ENCODE measurements at regions not wholly inside any gene's neighbourhood (a gene's known extent, or its start where the extent isn't known, plus 50 kb on each side); places are given as distances from the start of the nearest gene placed in this dataset.

DNA sequence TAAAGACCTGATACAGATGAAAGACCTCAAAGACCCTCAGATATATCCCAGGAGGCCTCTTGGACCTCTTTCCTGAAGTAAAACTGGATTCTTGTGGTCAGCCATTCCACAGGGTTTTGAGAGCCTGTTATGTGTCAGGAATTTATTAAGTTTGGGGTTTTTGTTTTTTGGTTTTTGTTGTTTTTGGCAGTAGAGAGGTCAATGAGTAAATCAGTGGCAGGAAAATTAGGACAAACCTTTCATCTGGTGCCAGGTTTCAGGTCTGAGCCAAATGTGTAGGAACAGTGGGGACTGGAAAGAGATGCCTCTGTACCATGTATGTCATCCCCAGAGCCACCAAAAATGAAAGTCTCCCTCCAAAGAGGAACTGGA lies 520.4 kb upstream of the MDFIC2 start (continued):
- TF ChIP-seq, protein P1, sequence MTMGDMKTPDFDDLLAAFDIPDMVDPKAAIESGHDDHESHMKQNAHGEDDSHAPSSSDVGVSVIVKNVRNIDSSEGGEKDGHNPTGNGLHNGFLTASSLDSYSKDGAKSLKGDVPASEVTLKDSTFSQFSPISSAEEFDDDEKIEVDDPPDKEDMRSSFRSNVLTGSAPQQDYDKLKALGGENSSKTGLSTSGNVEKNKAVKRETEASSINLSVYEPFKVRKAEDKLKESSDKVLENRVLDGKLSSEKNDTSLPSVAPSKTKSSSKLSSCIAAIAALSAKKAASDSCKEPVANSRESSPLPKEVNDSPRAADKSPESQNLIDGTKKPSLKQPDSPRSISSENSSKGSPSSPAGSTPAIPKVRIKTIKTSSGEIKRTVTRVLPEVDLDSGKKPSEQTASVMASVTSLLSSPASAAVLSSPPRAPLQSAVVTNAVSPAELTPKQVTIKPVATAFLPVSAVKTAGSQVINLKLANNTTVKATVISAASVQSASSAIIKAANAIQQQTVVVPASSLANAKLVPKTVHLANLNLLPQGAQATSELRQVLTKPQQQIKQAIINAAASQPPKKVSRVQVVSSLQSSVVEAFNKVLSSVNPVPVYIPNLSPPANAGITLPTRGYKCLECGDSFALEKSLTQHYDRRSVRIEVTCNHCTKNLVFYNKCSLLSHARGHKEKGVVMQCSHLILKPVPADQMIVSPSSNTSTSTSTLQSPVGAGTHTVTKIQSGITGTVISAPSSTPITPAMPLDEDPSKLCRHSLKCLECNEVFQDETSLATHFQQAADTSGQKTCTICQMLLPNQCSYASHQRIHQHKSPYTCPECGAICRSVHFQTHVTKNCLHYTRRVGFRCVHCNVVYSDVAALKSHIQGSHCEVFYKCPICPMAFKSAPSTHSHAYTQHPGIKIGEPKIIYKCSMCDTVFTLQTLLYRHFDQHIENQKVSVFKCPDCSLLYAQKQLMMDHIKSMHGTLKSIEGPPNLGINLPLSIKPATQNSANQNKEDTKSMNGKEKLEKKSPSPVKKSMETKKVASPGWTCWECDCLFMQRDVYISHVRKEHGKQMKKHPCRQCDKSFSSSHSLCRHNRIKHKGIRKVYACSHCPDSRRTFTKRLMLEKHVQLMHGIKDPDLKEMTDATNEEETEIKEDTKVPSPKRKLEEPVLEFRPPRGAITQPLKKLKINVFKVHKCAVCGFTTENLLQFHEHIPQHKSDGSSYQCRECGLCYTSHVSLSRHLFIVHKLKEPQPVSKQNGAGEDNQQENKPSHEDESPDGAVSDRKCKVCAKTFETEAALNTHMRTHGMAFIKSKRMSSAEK (CRISPR knock-in tag; IDR thresholded peaks at IDR 0.05; ENCODE audit: borderline replicate concordance): no peak
- TF ChIP-seq, protein P2, sequence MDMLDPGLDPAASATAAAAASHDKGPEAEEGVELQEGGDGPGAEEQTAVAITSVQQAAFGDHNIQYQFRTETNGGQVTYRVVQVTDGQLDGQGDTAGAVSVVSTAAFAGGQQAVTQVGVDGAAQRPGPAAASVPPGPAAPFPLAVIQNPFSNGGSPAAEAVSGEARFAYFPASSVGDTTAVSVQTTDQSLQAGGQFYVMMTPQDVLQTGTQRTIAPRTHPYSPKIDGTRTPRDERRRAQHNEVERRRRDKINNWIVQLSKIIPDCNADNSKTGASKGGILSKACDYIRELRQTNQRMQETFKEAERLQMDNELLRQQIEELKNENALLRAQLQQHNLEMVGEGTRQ (CRISPR knock-in tag; IDR thresholded peaks at IDR 0.05): no peak

DNA sequence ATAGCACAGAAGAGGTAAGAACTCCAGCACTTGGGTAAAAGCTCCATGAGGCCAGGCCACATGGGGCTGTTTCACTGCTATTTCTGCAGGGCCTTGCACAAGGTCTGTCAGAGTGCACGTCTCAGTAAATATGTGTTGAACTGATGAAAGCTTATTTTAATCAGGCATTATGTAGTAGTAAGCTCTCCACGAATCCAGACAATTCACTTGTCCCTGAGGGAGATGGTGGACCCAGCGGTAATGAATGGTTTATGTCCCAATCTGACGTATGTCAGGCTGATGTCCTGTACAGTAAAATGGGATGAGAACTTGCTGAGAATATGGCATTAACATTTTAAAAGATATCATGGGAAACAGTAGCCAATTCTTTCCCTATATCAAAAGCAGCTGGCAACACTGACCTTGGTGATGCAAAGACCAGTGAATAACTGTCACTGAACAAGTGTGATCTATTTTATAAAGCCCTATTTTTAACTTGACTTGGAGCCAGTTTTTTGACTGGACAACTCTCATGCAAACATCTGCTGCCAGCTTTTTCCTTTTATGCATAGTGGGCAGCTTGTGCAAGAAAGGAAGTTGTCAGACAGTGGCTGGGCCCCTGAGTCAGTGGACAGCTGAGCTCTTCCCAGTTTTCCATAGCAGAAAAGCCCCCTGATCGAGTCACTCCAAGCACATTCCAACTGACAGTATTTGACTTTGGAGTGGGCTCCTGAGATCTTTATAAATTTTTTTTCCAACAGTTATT lies 519.8 kb upstream of the MDFIC2 start:
- H3K36me3 Mint-ChIP-seq: no peaks in the 10 kb centered on the region
- peaks cover 13% of the 10 kb centered on the region for H3K9me3 Mint-ChIP-seq
- no peak overlapping the region for H3K4me3 Mint-ChIP-seq
- TF ChIP-seq TEAD1 (CRISPR knock-in tag; IDR thresholded peaks at IDR 0.05) (no peak), JAZF1 (CRISPR knock-in tag; IDR thresholded peaks at IDR 0.05) (no peak), GABPB1 (CRISPR knock-in tag; IDR thresholded peaks at IDR 0.05) (no peak), NFE2L1 (CRISPR knock-in tag; IDR thresholded peaks at IDR 0.05) (no peak), ZNF121 (CRISPR knock-in tag; IDR thresholded peaks at IDR 0.05) (no peak), SMAD3 (CRISPR knock-in tag; IDR thresholded peaks at IDR 0.05; ENCODE audit: borderline replicate concordance) (no peak), TCF7 (CRISPR knock-in tag; IDR thresholded peaks at IDR 0.05; ENCODE audit: low read depth) (no peak), ZNF396 (CRISPR knock-in tag; IDR thresholded peaks at IDR 0.05; ENCODE audit: borderline replicate concordance) (no peak), ZNF671 (CRISPR knock-in tag; IDR thresholded peaks at IDR 0.05) (no peak), CREM (CRISPR knock-in tag; IDR thresholded peaks at IDR 0.05) (no peak), NFYB (CRISPR knock-in tag; conservative IDR thresholded peaks at IDR 0.05; ENCODE audit: low read depth) (no peak)
- TF ChIP-seq, protein P3, sequence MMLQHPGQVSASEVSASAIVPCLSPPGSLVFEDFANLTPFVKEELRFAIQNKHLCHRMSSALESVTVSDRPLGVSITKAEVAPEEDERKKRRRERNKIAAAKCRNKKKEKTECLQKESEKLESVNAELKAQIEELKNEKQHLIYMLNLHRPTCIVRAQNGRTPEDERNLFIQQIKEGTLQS (CRISPR knock-in tag; conservative IDR thresholded peaks at IDR 0.05): no peak
- TF ChIP-seq, protein P4, sequence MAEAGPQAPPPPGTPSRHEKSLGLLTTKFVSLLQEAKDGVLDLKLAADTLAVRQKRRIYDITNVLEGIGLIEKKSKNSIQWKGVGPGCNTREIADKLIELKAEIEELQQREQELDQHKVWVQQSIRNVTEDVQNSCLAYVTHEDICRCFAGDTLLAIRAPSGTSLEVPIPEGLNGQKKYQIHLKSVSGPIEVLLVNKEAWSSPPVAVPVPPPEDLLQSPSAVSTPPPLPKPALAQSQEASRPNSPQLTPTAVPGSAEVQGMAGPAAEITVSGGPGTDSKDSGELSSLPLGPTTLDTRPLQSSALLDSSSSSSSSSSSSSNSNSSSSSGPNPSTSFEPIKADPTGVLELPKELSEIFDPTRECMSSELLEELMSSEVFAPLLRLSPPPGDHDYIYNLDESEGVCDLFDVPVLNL (CRISPR knock-in tag; IDR thresholded peaks at IDR 0.05; ENCODE audit: borderline replicate concordance, low read depth): no peak
- TF ChIP-seq, protein P5, sequence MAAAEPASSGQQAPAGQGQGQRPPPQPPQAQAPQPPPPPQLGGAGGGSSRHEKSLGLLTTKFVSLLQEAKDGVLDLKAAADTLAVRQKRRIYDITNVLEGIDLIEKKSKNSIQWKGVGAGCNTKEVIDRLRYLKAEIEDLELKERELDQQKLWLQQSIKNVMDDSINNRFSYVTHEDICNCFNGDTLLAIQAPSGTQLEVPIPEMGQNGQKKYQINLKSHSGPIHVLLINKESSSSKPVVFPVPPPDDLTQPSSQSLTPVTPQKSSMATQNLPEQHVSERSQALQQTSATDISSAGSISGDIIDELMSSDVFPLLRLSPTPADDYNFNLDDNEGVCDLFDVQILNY (CRISPR knock-in tag; IDR thresholded peaks at IDR 0.05): no peak
- TF ChIP-seq, protein P6, sequence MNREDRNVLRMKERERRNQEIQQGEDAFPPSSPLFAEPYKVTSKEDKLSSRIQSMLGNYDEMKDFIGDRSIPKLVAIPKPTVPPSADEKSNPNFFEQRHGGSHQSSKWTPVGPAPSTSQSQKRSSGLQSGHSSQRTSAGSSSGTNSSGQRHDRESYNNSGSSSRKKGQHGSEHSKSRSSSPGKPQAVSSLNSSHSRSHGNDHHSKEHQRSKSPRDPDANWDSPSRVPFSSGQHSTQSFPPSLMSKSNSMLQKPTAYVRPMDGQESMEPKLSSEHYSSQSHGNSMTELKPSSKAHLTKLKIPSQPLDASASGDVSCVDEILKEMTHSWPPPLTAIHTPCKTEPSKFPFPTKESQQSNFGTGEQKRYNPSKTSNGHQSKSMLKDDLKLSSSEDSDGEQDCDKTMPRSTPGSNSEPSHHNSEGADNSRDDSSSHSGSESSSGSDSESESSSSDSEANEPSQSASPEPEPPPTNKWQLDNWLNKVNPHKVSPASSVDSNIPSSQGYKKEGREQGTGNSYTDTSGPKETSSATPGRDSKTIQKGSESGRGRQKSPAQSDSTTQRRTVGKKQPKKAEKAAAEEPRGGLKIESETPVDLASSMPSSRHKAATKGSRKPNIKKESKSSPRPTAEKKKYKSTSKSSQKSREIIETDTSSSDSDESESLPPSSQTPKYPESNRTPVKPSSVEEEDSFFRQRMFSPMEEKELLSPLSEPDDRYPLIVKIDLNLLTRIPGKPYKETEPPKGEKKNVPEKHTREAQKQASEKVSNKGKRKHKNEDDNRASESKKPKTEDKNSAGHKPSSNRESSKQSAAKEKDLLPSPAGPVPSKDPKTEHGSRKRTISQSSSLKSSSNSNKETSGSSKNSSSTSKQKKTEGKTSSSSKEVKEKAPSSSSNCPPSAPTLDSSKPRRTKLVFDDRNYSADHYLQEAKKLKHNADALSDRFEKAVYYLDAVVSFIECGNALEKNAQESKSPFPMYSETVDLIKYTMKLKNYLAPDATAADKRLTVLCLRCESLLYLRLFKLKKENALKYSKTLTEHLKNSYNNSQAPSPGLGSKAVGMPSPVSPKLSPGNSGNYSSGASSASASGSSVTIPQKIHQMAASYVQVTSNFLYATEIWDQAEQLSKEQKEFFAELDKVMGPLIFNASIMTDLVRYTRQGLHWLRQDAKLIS (CRISPR knock-in tag; IDR thresholded peaks at IDR 0.05; ENCODE audit: borderline replicate concordance): no peak
- TF ChIP-seq, protein P7, sequence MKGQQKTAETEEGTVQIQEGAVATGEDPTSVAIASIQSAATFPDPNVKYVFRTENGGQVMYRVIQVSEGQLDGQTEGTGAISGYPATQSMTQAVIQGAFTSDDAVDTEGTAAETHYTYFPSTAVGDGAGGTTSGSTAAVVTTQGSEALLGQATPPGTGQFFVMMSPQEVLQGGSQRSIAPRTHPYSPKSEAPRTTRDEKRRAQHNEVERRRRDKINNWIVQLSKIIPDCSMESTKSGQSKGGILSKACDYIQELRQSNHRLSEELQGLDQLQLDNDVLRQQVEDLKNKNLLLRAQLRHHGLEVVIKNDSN (CRISPR knock-in tag; IDR thresholded peaks at IDR 0.05): no peak
- POLR2A ChIA-PET: no interaction called here
- peaks cover 33% of the 10 kb centered on the region for H3K4me1 Mint-ChIP-seq
- ATAC-seq: no peak
- no peak for DNase-seq (ENCODE audit: low spot score)
- H3K27me3 Mint-ChIP-seq (ENCODE audit: low read depth): no peaks in the 10 kb centered on the region
- no peak overlapping the region for H3K27ac Mint-ChIP-seq
- CTCF ChIA-PET: no interaction called here

Measured in WTC11 (cell line).